ENCODE measurements at regions not wholly inside any gene's neighbourhood (a gene's known extent, or its start where the extent isn't known, plus 50 kb on each side); places are given as distances from the start of the nearest gene placed in this dataset.

DNA sequence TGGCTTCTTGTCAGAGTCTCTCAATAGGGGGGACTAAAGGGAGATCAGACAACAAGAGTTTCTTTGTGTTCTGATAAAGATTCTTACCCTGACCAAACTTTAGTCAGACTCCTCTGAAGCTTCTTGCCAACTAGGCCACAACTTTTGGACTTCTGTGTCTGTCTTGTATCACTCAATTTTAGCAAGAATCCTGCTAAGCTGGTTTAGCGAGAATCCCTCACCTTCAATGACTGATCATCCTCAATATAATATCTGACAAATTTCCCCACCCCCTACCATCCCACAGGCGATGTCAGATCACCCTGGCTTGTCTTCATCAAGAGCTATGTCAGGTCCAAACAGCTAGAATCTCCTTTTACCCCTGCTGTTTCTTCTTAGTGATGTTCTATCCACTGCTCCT is 215.2 kb downstream of the RASSF9 start:
- TF ChIP-seq, protein P1, sequence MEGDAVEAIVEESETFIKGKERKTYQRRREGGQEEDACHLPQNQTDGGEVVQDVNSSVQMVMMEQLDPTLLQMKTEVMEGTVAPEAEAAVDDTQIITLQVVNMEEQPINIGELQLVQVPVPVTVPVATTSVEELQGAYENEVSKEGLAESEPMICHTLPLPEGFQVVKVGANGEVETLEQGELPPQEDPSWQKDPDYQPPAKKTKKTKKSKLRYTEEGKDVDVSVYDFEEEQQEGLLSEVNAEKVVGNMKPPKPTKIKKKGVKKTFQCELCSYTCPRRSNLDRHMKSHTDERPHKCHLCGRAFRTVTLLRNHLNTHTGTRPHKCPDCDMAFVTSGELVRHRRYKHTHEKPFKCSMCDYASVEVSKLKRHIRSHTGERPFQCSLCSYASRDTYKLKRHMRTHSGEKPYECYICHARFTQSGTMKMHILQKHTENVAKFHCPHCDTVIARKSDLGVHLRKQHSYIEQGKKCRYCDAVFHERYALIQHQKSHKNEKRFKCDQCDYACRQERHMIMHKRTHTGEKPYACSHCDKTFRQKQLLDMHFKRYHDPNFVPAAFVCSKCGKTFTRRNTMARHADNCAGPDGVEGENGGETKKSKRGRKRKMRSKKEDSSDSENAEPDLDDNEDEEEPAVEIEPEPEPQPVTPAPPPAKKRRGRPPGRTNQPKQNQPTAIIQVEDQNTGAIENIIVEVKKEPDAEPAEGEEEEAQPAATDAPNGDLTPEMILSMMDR (IDR thresholded peaks at IDR 0.05; ENCODE audit: low read length) = no peak
- no peak for TF ChIP-seq EZH2 (IDR thresholded peaks at IDR 0.05; ENCODE audit: borderline replicate concordance, low read length)
